Panc1 (cell line): ENCODE measurements at regions not wholly inside any gene's neighbourhood (a gene's known extent, or its start where the extent isn't known, plus 50 kb on each side); places are given as distances from the start of the nearest gene placed in this dataset.

Experiments
- ATAC-seq: fragments of 200-7000 bp; cut with Tn5 transposase; 2 replicates; pipeline ENCODE4 v1.9.1; 2020; ENCODE audit warnings: mild to moderate bottlenecking, moderate library complexity
- BruUV-seq: library from RNA; stranded (reverse); fragments of 400-500 nt; replicated peaks from 2 replicates; lab custom pipeline; 2021; lab: Mats Ljungman, UMichigan
- CTCF ChIA-PET: fragments of 300-600 bp; sonication (Branson Sonifier 250); formaldehyde crosslinking; loops from one replicate; lab custom pipeline; 2022; ENCODE audit warnings: antibody characterized with exemption; lab: Charles Lee
- POLR2A ChIA-PET: fragments of 300-600 bp; sonication (Branson Sonifier 250); formaldehyde crosslinking; loops from one replicate; lab custom pipeline; 2022; ENCODE audit warnings: antibody characterized with exemption; lab: Charles Lee
- DNase-seq: peaks from one replicate; pipeline ENCODE4 v3.0.0-alpha.2; 2010; ENCODE audit warnings: low read depth, low spot score
- H3K27ac ChIP-seq: 2 replicates; pipeline ENCODE4 v1.5.1; 2011; ENCODE audit warnings: mild to moderate bottlenecking, low read length, inconsistent platforms
- H3K27me3 ChIP-seq: fragments of 200-500 bp; sonication (Bioruptor generic); 2 replicates; pipeline ENCODE4 v1.6.0; 2014; ENCODE audit warnings: low read length, inconsistent platforms; ENCODE audit not compliant: control insufficient read depth, insufficient read depth
- H3K36me3 ChIP-seq: fragments of 200-500 bp; sonication (Bioruptor generic); 2 replicates; pipeline ENCODE4 v1.5.1; 2014; ENCODE audit warnings: inconsistent platforms, mild to moderate bottlenecking, low read length, moderate library complexity; ENCODE audit not compliant: control insufficient read depth, insufficient read depth
- H3K4me1 ChIP-seq: 2 replicates; pipeline ENCODE4 v1.5.1; 2011; ENCODE audit warnings: inconsistent platforms, mild to moderate bottlenecking, low read length, moderate library complexity; ENCODE audit not compliant: control insufficient read depth, insufficient read depth
- H3K4me3 ChIP-seq, 2 experiments: 2 replicates each; pipeline ENCODE4 v1.5.1; 2011 to 2012; ENCODE audit warnings: low read depth in 2 of 2, low read length in 2 of 2, mild to moderate bottlenecking in 2 of 2, inconsistent platforms in 1 of 2, moderate library complexity in 1 of 2
- H3K9me3 ChIP-seq: fragments of 200-500 bp; sonication (Bioruptor generic); 2 replicates; pipeline ENCODE4 v1.5.1; 2014; ENCODE audit warnings: low read depth, mild to moderate bottlenecking, inconsistent platforms, low read length, moderate library complexity; ENCODE audit not compliant: control insufficient read depth, insufficient read depth
- CTCF ChIP-seq: fragments of 450-650 bp; IDR thresholded peaks from 2 replicates; pipeline ENCODE4 v1.5.1; 2017; ENCODE audit warnings: mild to moderate bottlenecking
- POLR2AphosphoS5 ChIP-seq: IDR thresholded peaks from 2 replicates; pipeline ENCODE4 v1.6.1; 2012; ENCODE audit warnings: mild to moderate bottlenecking, low read depth, low read length, moderate library complexity
- REST ChIP-seq, 2 experiments: IDR thresholded peaks; 2 replicates each; pipeline ENCODE4 v1.6.1; 2011 to 2012; ENCODE audit warnings: low read depth in 2 of 2, control low read depth in 1 of 2, low read length in 1 of 2, mild to moderate bottlenecking in 1 of 2, moderate library complexity in 1 of 2; ENCODE audit not compliant: insufficient read depth in 1 of 2
- SIN3A ChIP-seq: IDR thresholded peaks from 2 replicates; pipeline ENCODE4 v1.6.1; 2012; ENCODE audit warnings: low read depth, mild to moderate bottlenecking, low read length, moderate library complexity, borderline replicate concordance; ENCODE audit not compliant: insufficient read depth
- TCF7L2 ChIP-seq: IDR thresholded peaks from 2 replicates; pipeline ENCODE4 v1.6.1; 2011; ENCODE audit warnings: mild to moderate bottlenecking, low read depth, low read length, inconsistent platforms
- in situ Hi-C: cut with HindIII; loops from 2 replicates; pipeline ENCODE4 v1.10.0; 2016; ENCODE audit warnings: low sequenced_read_pairs, low pct_unique_long_range_greater_than_20kb
- intact Hi-C: fragments of 100-400 bp; cut with micrococcal nuclease; formaldehyde crosslinking; loops from one replicate; pipeline ENCODE4 v1.10.0; 2022; ENCODE audit not compliant: unreplicated experiment

- DNase-seq = no peak
- CTCF ChIA-PET = interaction anchor here (1.3 kb wide), 1 partner anchor 8 kb away, joined by 3 read pairs; no protein-coding TSS in a partner anchor
- no peaks in the 10 kb centered on the region for H3K9me3 ChIP-seq
- no peak overlapping the region for H3K4me3 ChIP-seq
- in situ Hi-C loops = no loop called here
- no peak overlapping the region for H3K27ac ChIP-seq
- POLR2A ChIA-PET = no interaction called here
- no peaks in the 10 kb centered on the region for H3K36me3 ChIP-seq
- H3K27me3 ChIP-seq = no peaks in the 10 kb centered on the region
- H3K4me1 ChIP-seq = no peaks in the 10 kb centered on the region
- ATAC-seq = no peak
- no peak for TF ChIP-seq CTCF
- TF ChIP-seq POLR2AphosphoS5 = no peak
- no peak for TF ChIP-seq SIN3A
- no peak for TF ChIP-seq REST (IDR thresholded peaks at IDR 0.05; ENCODE audit: insufficient read depth in 1 of 2, low read depth in 2 of 2, low read length in 1 of 2)
- no peak for TF ChIP-seq TCF7L2
- no TSS peak for BruUV-seq
- intact Hi-C loops = no loop called here
These were observed 635.1 kb upstream of the SEMA3D start for GRCh38 chr7:85821926-85822325.

- no peaks in the 10 kb centered on the region for H3K9me3 ChIP-seq
- in situ Hi-C loops (no loop called here), intact Hi-C loops (no loop called here)
- H3K4me3 ChIP-seq = no peak overlapping the region
- no peaks in the 10 kb centered on the region for H3K4me1 ChIP-seq
- TF ChIP-seq TCF7L2 (no peak), CTCF (no peak), SIN3A (no peak), POLR2AphosphoS5 (no peak), REST (IDR thresholded peaks at IDR 0.05; ENCODE audit: insufficient read depth in 1 of 2, low read depth in 2 of 2, low read length in 1 of 2) (no peak)
- ChIA-PET POLR2A (no interaction called here), CTCF (interaction anchor here (1.3 kb wide), 1 partner anchor 9 kb away, joined by 3 read pairs; no protein-coding TSS in a partner anchor)
- BruUV-seq = no TSS peak
- ATAC-seq (no peak), DNase-seq (no peak)
- H3K27me3 ChIP-seq = no peaks in the 10 kb centered on the region
- H3K27ac ChIP-seq = no peak overlapping the region
- H3K36me3 ChIP-seq = no peaks in the 10 kb centered on the region
These were observed 634.0 kb upstream of the SEMA3D start for GRCh38 chr7:85820702-85821443.
